ENCODE measurements at regions not wholly inside any gene's neighbourhood (a gene's known extent, or its start where the extent isn't known, plus 50 kb on each side); places are given as distances from the start of the nearest gene placed in this dataset.

GRCh38 chr5:122656577-122656976, 118.3 kb upstream of the SNX2 start:
- TF ChIP-seq EZH2 (IDR thresholded peaks at IDR 0.05; ENCODE audit: low read length) (no peak), CTCF (optimal IDR thresholded peaks at IDR 0.05 in 1 of 3, IDR thresholded peaks at IDR 0.05 in 1 of 3, conservative IDR thresholded peaks at IDR 0.05 in 1 of 3; ENCODE audit: extremely low read depth in 1 of 3, insufficient read depth in 2 of 3, low read length in 3 of 3) (no peak)
